RKO (cell line): ENCODE measurements at regions not wholly inside any gene's neighbourhood (a gene's known extent, or its start where the extent isn't known, plus 50 kb on each side); places are given as distances from the start of the nearest gene placed in this dataset.
"Not testable (repeated sequence)": the region's sequence is repeated elsewhere in the genome, so short reads cannot be mapped to it uniquely, and the experiment has no call there.

Experiments used
- DNase-seq: peaks from one replicate; pipeline ENCODE4 v3.0.0-alpha.2; 2016; ENCODE audit warnings: low spot score

GRCh38 chr13:65387743-65388347 is 1842.3 kb downstream of the PCDH9 start:
- no peak for DNase-seq

- DNase-seq, result peak; percentile 49
Measured at GRCh38 chr13:65378943-65379519, 1851.1 kb downstream of the PCDH9 start.

- DNase-seq, result no peak
Measured at GRCh38 chr13:65378484-65378883, 1851.7 kb downstream of the PCDH9 start.

- no peak for DNase-seq
Measured at GRCh38 chr13:65368832-65369231, 1861.3 kb downstream of the PCDH9 start.

GRCh38 chr13:65353951-65354350 is 1876.2 kb downstream of the PCDH9 start:
- no peak for DNase-seq

- DNase-seq, result not testable (repeated sequence)
Measured at GRCh38 chr13:65353150-65353549, 1877.0 kb downstream of the PCDH9 start.

- no peak for DNase-seq
Measured at GRCh38 chr13:65347420-65348030, 1882.6 kb downstream of the PCDH9 start.

GRCh38 chr13:65343898-65344663 is 1886.1 kb downstream of the PCDH9 start:
- DNase-seq, result no peak

- DNase-seq, result no peak
Measured at GRCh38 chr13:65342541-65343337, 1887.4 kb downstream of the PCDH9 start.

- peak; percentile 49 for DNase-seq
Measured at GRCh38 chr13:65339241-65339640, 1890.9 kb downstream of the PCDH9 start.

- no peak for DNase-seq
Measured at GRCh38 chr13:65336916-65337315, 1893.2 kb downstream of the PCDH9 start.

GRCh38 chr13:65336087-65336749 is 1893.9 kb downstream of the PCDH9 start:
- no peak for DNase-seq

GRCh38 chr13:65330691-65331090 is 1899.4 kb downstream of the PCDH9 start:
- no peak for DNase-seq

- DNase-seq, result no peak
Measured at GRCh38 chr13:65330287-65330686, 1899.8 kb downstream of the PCDH9 start.

- DNase-seq, result not testable (repeated sequence)
Measured at GRCh38 chr13:65323192-65323591, 1906.9 kb downstream of the PCDH9 start.

- not testable (repeated sequence) for DNase-seq
Measured at GRCh38 chr13:65321423-65321822, 1908.7 kb downstream of the PCDH9 start.

- no peak for DNase-seq
Measured at GRCh38 chr13:65314008-65314407, 1916.1 kb downstream of the PCDH9 start.

- no peak for DNase-seq
Measured at GRCh38 chr13:65310663-65311328, 1919.3 kb downstream of the PCDH9 start.

GRCh38 chr13:65309906-65310305 is 1920.2 kb downstream of the PCDH9 start:
- no peak for DNase-seq

- DNase-seq, result not testable (repeated sequence)
Measured at GRCh38 chr13:65308729-65309128, 1921.4 kb downstream of the PCDH9 start.

GRCh38 chr13:65307056-65307455 is 1923.1 kb downstream of the PCDH9 start:
- no peak for DNase-seq
